ENCODE measurements at regions not wholly inside any gene's neighbourhood (a gene's known extent, or its start where the extent isn't known, plus 50 kb on each side); places are given as distances from the start of the nearest gene placed in this dataset.

- no peak for DNase-seq (ENCODE audit: low spot score)
- no peak for TF ChIP-seq CTCF (IDR thresholded peaks at IDR 0.05; ENCODE audit: extremely low read depth, missing control alignments)
Measured at GRCh38 chr6:108763931-108764579, 84.2 kb upstream of the ARMC2 start.

GRCh38 chr6:108764580-108764950 is 83.7 kb upstream of the ARMC2 start:
- DNase-seq (ENCODE audit: low spot score): no peak

GRCh38 chr6:108765495-108765894 is 82.7 kb upstream of the ARMC2 start:
- DNase-seq (ENCODE audit: low spot score): no peak
- TF ChIP-seq CTCF (IDR thresholded peaks at IDR 0.05; ENCODE audit: extremely low read depth, missing control alignments): no peak

More at GRCh38 chr6:108764580-108764950, 83.7 kb upstream of the ARMC2 start:
- TF ChIP-seq CTCF (IDR thresholded peaks at IDR 0.05; ENCODE audit: extremely low read depth, missing control alignments): no peak

- TF ChIP-seq CTCF (IDR thresholded peaks at IDR 0.05; ENCODE audit: extremely low read depth, missing control alignments): no peak
Measured at GRCh38 chr6:108766419-108766818, 81.8 kb upstream of the ARMC2 start.

GRCh38 chr6:108766886-108767285 is 81.3 kb upstream of the ARMC2 start:
- no peak for TF ChIP-seq CTCF (IDR thresholded peaks at IDR 0.05; ENCODE audit: extremely low read depth, missing control alignments)
- DNase-seq (ENCODE audit: low spot score): no peak

More at GRCh38 chr6:108766419-108766818, 81.8 kb upstream of the ARMC2 start:
- no peak for DNase-seq (ENCODE audit: low spot score)

DNA sequence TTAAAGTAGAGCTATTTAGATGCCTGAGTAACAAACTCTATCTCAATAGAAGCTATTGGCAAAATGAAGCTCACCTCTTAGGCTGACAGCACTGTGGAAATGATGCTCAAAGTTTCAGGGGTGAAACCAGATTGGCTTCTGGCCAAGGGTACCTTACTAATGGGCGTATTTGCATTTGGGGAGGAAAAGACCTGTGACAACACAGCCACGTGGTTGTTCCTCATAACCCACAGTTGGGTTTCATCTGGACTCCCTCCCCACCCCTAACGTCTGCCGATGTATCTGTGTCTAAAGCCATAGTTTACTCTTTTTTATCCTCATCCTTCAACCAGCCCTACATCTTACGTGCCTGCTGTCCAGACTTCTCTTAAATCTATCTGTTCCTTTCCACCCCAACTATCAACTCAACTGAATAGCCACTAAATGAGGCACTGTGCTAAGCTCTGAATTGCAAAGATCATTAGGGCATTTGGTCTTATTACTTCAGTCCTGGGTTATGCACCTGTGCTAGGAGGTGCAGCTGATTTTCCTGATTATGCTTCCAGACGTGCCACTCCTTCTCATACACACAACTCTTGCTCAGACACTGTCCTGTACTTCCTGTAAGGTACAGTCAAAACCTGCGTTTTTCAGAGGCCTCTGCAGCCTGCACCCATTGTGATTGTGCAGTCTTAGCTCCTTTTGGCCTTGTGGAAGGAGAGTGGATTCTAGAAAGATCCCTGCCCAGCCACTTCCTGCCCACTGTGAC is 80.6 kb upstream of the ARMC2 start:
- no peak for TF ChIP-seq CTCF (IDR thresholded peaks at IDR 0.05; ENCODE audit: extremely low read depth, missing control alignments)
- no peak for DNase-seq (ENCODE audit: low spot score)

- no peak for TF ChIP-seq CTCF (IDR thresholded peaks at IDR 0.05; ENCODE audit: extremely low read depth, missing control alignments)
- no peak for DNase-seq (ENCODE audit: low spot score)
Measured at GRCh38 chr6:108768166-108768555, 80.1 kb upstream of the ARMC2 start.
